B cell (primary cell): ENCODE measurements at regions not wholly inside any gene's neighbourhood (a gene's known extent, or its start where the extent isn't known, plus 50 kb on each side); places are given as distances from the start of the nearest gene placed in this dataset.

Experiments
- ATAC-seq: fragments of 200-7000 bp; cut with Tn5 transposase; one replicate; pipeline ENCODE4 v1.10.0; 2021; ENCODE audit warnings: low read depth, mild to moderate bottlenecking, moderate number of reproducible peaks, moderate library complexity
- CTCF ChIA-PET: fragments of 350-600 bp; sonication (Branson Sonifier 250); formaldehyde crosslinking; loops from one replicate; lab custom pipeline; 2021; ENCODE audit warnings: antibody characterized with exemption, inconsistent platforms; lab: Charles Lee
- POLR2A ChIA-PET: fragments of 350-600 bp; sonication (Branson Sonifier 250); formaldehyde crosslinking; loops from one replicate; lab custom pipeline; 2021; ENCODE audit warnings: antibody characterized with exemption; lab: Charles Lee
- DNase-seq: peaks from one replicate; pipeline ENCODE4 v3.0.0; 2013
- H2AFZ ChIP-seq: 2 replicates; pipeline ENCODE4 v1.6.1; 2012; ENCODE audit warnings: mild to moderate bottlenecking, low read depth, low read length; ENCODE audit not compliant: insufficient read depth, poor library complexity, severe bottlenecking
- H3K27ac ChIP-seq, 2 donors: 1 replicate in 1 of 2; 2 replicates in 1 of 2; pipeline ENCODE4 v1.5.1; 2012 to 2013; ENCODE audit warnings: low read length in 2 of 2, mild to moderate bottlenecking in 2 of 2, moderate library complexity in 1 of 2
- H3K27me3 ChIP-seq, 4 experiments: fragments of 200-600 bp in 1 of 4; sonication (generic) in 1 of 4; replicated peaks in 1 of 4; 1 replicate in 2 of 4; 2 replicates in 2 of 4; pipeline versions ENCODE4 v1.6.1 to v1.7.0; 2013 to 2016; ENCODE audit warnings: low read length in 3 of 4, mild to moderate bottlenecking in 2 of 4, mixed read lengths in 1 of 4, moderate library complexity in 1 of 4; ENCODE audit not compliant: insufficient read depth in 4 of 4, control insufficient read depth in 3 of 4; ENCODE audit errors: control extremely low read depth in 1 of 4
- H3K36me3 ChIP-seq, 2 experiments: replicated peaks in 1 of 2; 1 replicate in 1 of 2; 2 replicates in 1 of 2; pipeline versions ENCODE4 v1.6.1 to v1.7.1; 2013; ENCODE audit warnings: low read length in 1 of 2; ENCODE audit not compliant: insufficient read depth in 2 of 2, control insufficient read depth in 1 of 2; ENCODE audit errors: control extremely low read depth in 1 of 2, extremely low read depth in 1 of 2
- H3K4me1 ChIP-seq, 2 donors: fragments of 200-600 bp in 1 of 2; sonication (generic) in 1 of 2; 1 replicate in 1 of 2; 2 replicates in 1 of 2; pipeline versions ENCODE4 v1.5.1 to v1.6.1; 2013 to 2017; ENCODE audit warnings: low read length in 2 of 2; ENCODE audit not compliant: control insufficient read depth in 2 of 2, insufficient read depth in 2 of 2
- H3K4me2 ChIP-seq: replicated peaks from 2 replicates; pipeline ENCODE3; 2012; ENCODE audit warnings: mild to moderate bottlenecking, low read depth, low read length; ENCODE audit not compliant: poor library complexity, severe bottlenecking
- H3K4me3 ChIP-seq, 5 experiments: fragments of 200-600 bp in 1 of 5; sonication (generic) in 1 of 5; 1 replicate in 3 of 5; 2 replicates in 2 of 5; pipeline versions ENCODE4 v1.5.1 to v1.7.0; 2011 to 2016; ENCODE audit warnings: low read length in 4 of 5, mild to moderate bottlenecking in 4 of 5, low read depth in 2 of 5, control low read depth in 1 of 5, moderate library complexity in 1 of 5; ENCODE audit not compliant: insufficient read depth in 1 of 5; ENCODE audit errors: control extremely low read depth in 1 of 5, extremely low read depth in 1 of 5
- H3K79me2 ChIP-seq: fragments of 200-600 bp; sonication (generic); one replicate; pipeline ENCODE4 v1.6.0; 2016; ENCODE audit warnings: low read length; ENCODE audit not compliant: control insufficient read depth, insufficient read depth
- H3K9ac ChIP-seq: fragments of 200-600 bp; sonication (generic); 2 replicates; pipeline ENCODE4 v1.6.1; 2017; ENCODE audit warnings: mild to moderate bottlenecking, low read length, moderate library complexity
- H3K9me3 ChIP-seq, 3 donors: one replicate each; pipeline versions ENCODE4 v1.6.1 to v1.7.1; 2013; ENCODE audit warnings: low read length in 2 of 3; ENCODE audit not compliant: control insufficient read depth in 2 of 3, insufficient read depth in 1 of 3; ENCODE audit errors: control extremely low read depth in 1 of 3
- H4K20me1 ChIP-seq: 2 replicates; pipeline ENCODE4 v1.6.0; 2012; ENCODE audit warnings: mild to moderate bottlenecking, low read length; ENCODE audit not compliant: insufficient read depth, control insufficient read depth, poor library complexity, severe bottlenecking
- H3K27ac Mint-ChIP-seq: one replicate; pipeline ENCODE4 v1.8.0; 2021; ENCODE audit warnings: mixed read lengths
- H3K27me3 Mint-ChIP-seq: one replicate; pipeline ENCODE4 v1.8.0; 2021; ENCODE audit warnings: mixed read lengths
- H3K4me1 Mint-ChIP-seq: one replicate; pipeline ENCODE4 v1.8.0; 2021; ENCODE audit warnings: mixed read lengths
- H3K4me3 Mint-ChIP-seq: one replicate; pipeline ENCODE4 v1.8.0; 2021; ENCODE audit warnings: mixed read lengths
- H3K9me3 Mint-ChIP-seq: one replicate; pipeline ENCODE4 v1.8.0; 2022; ENCODE audit warnings: mixed read lengths; ENCODE audit not compliant: insufficient read depth
- CTCF ChIP-seq: fragments of 200-600 bp; IDR thresholded peaks from one replicate; pipeline ENCODE4 v1.8.0; 2022; ENCODE audit warnings: antibody characterized with exemption, mild to moderate bottlenecking
- EZH2 ChIP-seq: IDR thresholded peaks from 2 replicates; pipeline ENCODE4 v1.6.1; 2012; ENCODE audit warnings: borderline replicate concordance, low read depth, mild to moderate bottlenecking, moderate library complexity, low read length; ENCODE audit not compliant: insufficient read depth, poor library complexity, severe bottlenecking
- WGBS: methylation state at CpG from one replicate; pipeline ENCODE4 v1.1.5; 2013; ENCODE audit warnings: missing lambda C conversion rate; ENCODE audit not compliant: insufficient coverage; 5-methylcytosine and 5-hydroxymethylcytosine counted together
- intact Hi-C: fragments of 100-400 bp; cut with micrococcal nuclease; formaldehyde crosslinking; loops from one replicate; pipeline ENCODE4 v1.10.0; 2022

DNA sequence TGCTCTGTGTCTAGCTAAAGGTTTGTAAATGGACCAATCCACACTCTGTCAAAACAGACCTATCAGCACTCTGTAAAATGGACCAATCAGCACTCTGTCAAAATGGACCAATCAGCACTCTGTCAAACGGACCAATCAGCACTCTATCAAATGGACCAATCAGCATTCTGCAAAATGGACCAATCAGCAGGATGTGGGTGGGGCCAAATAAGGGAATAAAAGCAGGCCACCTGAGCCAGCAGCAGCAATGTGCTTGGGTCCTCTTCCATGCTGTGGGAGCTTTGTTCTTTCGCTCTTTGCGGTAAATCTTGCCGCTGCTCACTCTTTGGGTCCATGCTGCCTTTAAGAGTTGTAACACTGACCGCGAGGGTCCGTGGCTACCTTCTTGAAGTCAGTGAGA lies 740.5 kb upstream of the POM121L12 start:
- Histone ChIP-seq H3K79me2 (no peaks in the 10 kb centered on the region), H3K27me3 (no peaks in the 10 kb centered on the region), H3K27ac (no peak overlapping the region), H3K4me3 (no peak overlapping the region), H3K9me3 (peaks cover 0 to 11% (median 0%) of the 10 kb centered on the region in 3 donors), H3K4me1 (no peaks in the 10 kb centered on the region), H3K36me3 (no peaks in the 10 kb centered on the region), H4K20me1 (no peaks in the 10 kb centered on the region), H2AFZ (no peak overlapping the region), H3K4me2 (no peak overlapping the region), H3K9ac (no peak overlapping the region)
- Mint-ChIP-seq H3K4me3 (no peak overlapping the region), H3K4me1 (no peaks in the 10 kb centered on the region), H3K9me3 (peaks cover 3% of the 10 kb centered on the region), H3K27ac (no peak overlapping the region), H3K27me3 (no peaks in the 10 kb centered on the region)
- TF ChIP-seq EZH2, result no peak
- no peak for TF ChIP-seq CTCF
- POLR2A ChIA-PET, result no interaction called here
- intact Hi-C loops, result no loop called here
- 89% methylated on average over 7 of the region's 7 CpGs for WGBS
- CTCF ChIA-PET, result no interaction called here
- no peak for DNase-seq
- ATAC-seq, result no peak

DNA sequence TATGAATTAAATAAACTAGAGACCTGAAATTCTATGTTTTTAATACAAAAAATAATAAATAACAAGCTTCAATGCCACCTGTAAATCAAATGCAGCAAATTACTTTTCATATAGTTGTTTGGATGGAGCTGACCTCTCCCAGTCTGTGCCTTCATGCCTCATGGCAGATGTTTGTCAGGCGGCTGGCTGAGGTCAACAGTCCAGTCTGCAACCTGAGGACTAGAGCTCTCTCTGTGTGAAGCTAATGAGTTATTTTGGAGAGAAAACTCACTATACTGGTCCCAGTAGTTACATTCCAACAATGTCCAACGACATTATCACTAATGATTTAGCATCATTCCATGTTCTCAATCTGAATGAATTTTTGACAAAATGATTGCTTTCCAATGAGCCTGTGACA lies 746.2 kb upstream of the POM121L12 start:
- Histone ChIP-seq H3K4me1 (no peaks in the 10 kb centered on the region), H3K27me3 (no peaks in the 10 kb centered on the region), H4K20me1 (no peaks in the 10 kb centered on the region), H2AFZ (no peak overlapping the region), H3K27ac (no peak overlapping the region), H3K79me2 (no peaks in the 10 kb centered on the region), H3K4me2 (no peak overlapping the region), H3K9ac (no peak overlapping the region), H3K36me3 (no peaks in the 10 kb centered on the region), H3K4me3 (no peak overlapping the region), H3K9me3 (peaks cover 0 to under 1% (median 0%) of the 10 kb centered on the region in 3 donors)
- WGBS, result no CpG with 5 or more reads among the region's 2 CpGs
- Mint-ChIP-seq H3K27me3 (no peaks in the 10 kb centered on the region), H3K4me3 (no peak overlapping the region), H3K27ac (no peak overlapping the region), H3K9me3 (peaks cover 3% of the 10 kb centered on the region), H3K4me1 (no peaks in the 10 kb centered on the region)
- TF ChIP-seq EZH2 (no peak), CTCF (no peak)
- intact Hi-C loops, result no loop called here
- DNase-seq, result no peak
- no peak for ATAC-seq
- CTCF ChIA-PET, result no interaction called here
- POLR2A ChIA-PET, result no interaction called here
